ENCODE measurements at regions not wholly inside any gene's neighbourhood (a gene's known extent, or its start where the extent isn't known, plus 50 kb on each side); places are given as distances from the start of the nearest gene placed in this dataset.

GRCh38 chr11:113603277-113604059, 102.6 kb downstream of the TMPRSS5 start:
- no peaks in the 10 kb centered on the region for H3K4me1 ChIP-seq (ENCODE audit: control insufficient read depth, insufficient read depth, low read length)
- intact Hi-C loops (cut with micrococcal nuclease; ENCODE audit: unreplicated experiment), result no loop called here
- ChIA-PET POLR2A (no interaction called here), CTCF (no interaction called here)
- ATAC-seq (no peak), DNase-seq (ENCODE audit: low read depth, low spot score) (no peak)
- in situ Hi-C loops (cut with HindIII; ENCODE audit: low pct_unique_long_range_greater_than_20kb, low sequenced_read_pairs), result no loop called here
- H3K9me3 ChIP-seq (ENCODE audit: control insufficient read depth, insufficient read depth, low read depth, low read length), result peaks cover 5% of the 10 kb centered on the region; the same call in 1 of the 2 replicates
- H3K27ac ChIP-seq (ENCODE audit: low read length), result no peak overlapping the region
- BruUV-seq (replicated peaks), result no TSS peak
- no peaks in the 10 kb centered on the region for H3K36me3 ChIP-seq (ENCODE audit: control insufficient read depth, insufficient read depth, low read length)
- H3K27me3 ChIP-seq (ENCODE audit: control insufficient read depth, insufficient read depth, low read length), result peaks cover 8% of the 10 kb centered on the region; the same call in 1 of the 2 replicates
- no peak overlapping the region for H3K4me3 ChIP-seq (ENCODE audit: low read depth in 2 of 2, low read length in 2 of 2)
- no peak for TF ChIP-seq TCF7L2 (IDR thresholded peaks at IDR 0.05; ENCODE audit: low read depth, low read length)
- no peak for TF ChIP-seq CTCF (IDR thresholded peaks at IDR 0.05)
- no peak for TF ChIP-seq SIN3A (IDR thresholded peaks at IDR 0.05; ENCODE audit: borderline replicate concordance, insufficient read depth, low read depth, low read length)
- TF ChIP-seq POLR2AphosphoS5 (IDR thresholded peaks at IDR 0.05; ENCODE audit: low read depth, low read length), result no peak
- no peak for TF ChIP-seq REST (IDR thresholded peaks at IDR 0.05; ENCODE audit: insufficient read depth in 1 of 2, low read depth in 2 of 2, low read length in 1 of 2)

GRCh38 chr11:113602483-113602882, 103.6 kb downstream of the TMPRSS5 start:
- no peak overlapping the region for H3K27ac ChIP-seq (ENCODE audit: low read length)
- in situ Hi-C loops (cut with HindIII; ENCODE audit: low pct_unique_long_range_greater_than_20kb, low sequenced_read_pairs), result no loop called here
- H3K9me3 ChIP-seq (ENCODE audit: control insufficient read depth, insufficient read depth, low read depth, low read length), result peaks cover 5% of the 10 kb centered on the region; the same call in 1 of the 2 replicates
- DNase-seq (ENCODE audit: low read depth, low spot score), result no peak
- H3K4me1 ChIP-seq (ENCODE audit: control insufficient read depth, insufficient read depth, low read length), result no peaks in the 10 kb centered on the region
- POLR2A ChIA-PET, result no interaction called here
- no TSS peak for BruUV-seq (replicated peaks)
- no peak overlapping the region for H3K4me3 ChIP-seq (ENCODE audit: low read depth in 2 of 2, low read length in 2 of 2)
- TF ChIP-seq SIN3A (IDR thresholded peaks at IDR 0.05; ENCODE audit: borderline replicate concordance, insufficient read depth, low read depth, low read length), result no peak
- no peak for TF ChIP-seq REST (IDR thresholded peaks at IDR 0.05; ENCODE audit: insufficient read depth in 1 of 2, low read depth in 2 of 2, low read length in 1 of 2)
- TF ChIP-seq TCF7L2 (IDR thresholded peaks at IDR 0.05; ENCODE audit: low read depth, low read length), result no peak
- no peak for TF ChIP-seq POLR2AphosphoS5 (IDR thresholded peaks at IDR 0.05; ENCODE audit: low read depth, low read length)
- TF ChIP-seq CTCF (IDR thresholded peaks at IDR 0.05), result no peak
- ATAC-seq, result no peak
- CTCF ChIA-PET, result no interaction called here
- H3K36me3 ChIP-seq (ENCODE audit: control insufficient read depth, insufficient read depth, low read length), result no peaks in the 10 kb centered on the region
- intact Hi-C loops (cut with micrococcal nuclease; ENCODE audit: unreplicated experiment), result no loop called here
- H3K27me3 ChIP-seq (ENCODE audit: control insufficient read depth, insufficient read depth, low read length), result peaks cover 8% of the 10 kb centered on the region; the same call in 1 of the 2 replicates
